VCaP (cell line): ENCODE measurements at regions not wholly inside any gene's neighbourhood (a gene's known extent, or its start where the extent isn't known, plus 50 kb on each side); places are given as distances from the start of the nearest gene placed in this dataset.

Source experiments
- H3K27ac ChIP-seq: fragments of 450-650 bp; 2 replicates; pipeline ENCODE4 v1.5.1; 2017
- CTCF ChIP-seq: fragments of 450-650 bp; conservative IDR thresholded peaks from 2 replicates; pipeline ENCODE4 v1.5.1; 2017; ENCODE audit warnings: mild to moderate bottlenecking, moderate library complexity

GRCh38 chr14:82070040-82070439, 536.4 kb upstream of the SEL1L start:
- no peak overlapping the region for H3K27ac ChIP-seq
- no peak for TF ChIP-seq CTCF

- H3K27ac ChIP-seq: no peak overlapping the region
- no peak for TF ChIP-seq CTCF
These were observed 537.1 kb upstream of the SEL1L start for GRCh38 chr14:82070753-82071152.

GRCh38 chr14:82073547-82073946, 539.9 kb upstream of the SEL1L start:
- TF ChIP-seq CTCF: no peak
- no peak overlapping the region for H3K27ac ChIP-seq

GRCh38 chr14:82075566-82075965, 541.9 kb upstream of the SEL1L start:
- TF ChIP-seq CTCF: no peak
- H3K27ac ChIP-seq: no peak overlapping the region

GRCh38 chr14:82079553-82079952, 545.9 kb upstream of the SEL1L start:
- H3K27ac ChIP-seq: no peak overlapping the region
- TF ChIP-seq CTCF: no peak

GRCh38 chr14:82080370-82080769, 546.7 kb upstream of the SEL1L start:
- H3K27ac ChIP-seq: no peak overlapping the region
- no peak for TF ChIP-seq CTCF

GRCh38 chr14:82084813-82085212, 551.2 kb upstream of the SEL1L start:
- TF ChIP-seq CTCF: no peak
- H3K27ac ChIP-seq: no peak overlapping the region

- H3K27ac ChIP-seq: no peak overlapping the region
- no peak for TF ChIP-seq CTCF
These were observed 557.4 kb upstream of the SEL1L start for GRCh38 chr14:82091097-82091496.
